Thymus (tissue), 11 donors: ENCODE measurements at regions not wholly inside any gene's neighbourhood (a gene's known extent, or its start where the extent isn't known, plus 50 kb on each side); places are given as distances from the start of the nearest gene placed in this dataset.

ENCODE experiments used
- DNase-seq, 9 donors: peaks; one replicate each; pipeline ENCODE4 v3.0.0-alpha.2; 2013; ENCODE audit warnings: low spot score in 9 of 9, low read depth in 6 of 9, missing footprints in 1 of 9
- H3K27ac ChIP-seq, 2 donors: one replicate each; pipeline ENCODE4 v1.5.1; 2013; ENCODE audit warnings: control low read depth in 1 of 2, low read depth in 1 of 2, low read length in 1 of 2, mild to moderate bottlenecking in 1 of 2, moderate library complexity in 1 of 2
- H3K27me3 ChIP-seq, 2 donors: one replicate each; pipeline ENCODE4 v1.5.1; 2013; ENCODE audit warnings: low read length in 1 of 2; ENCODE audit not compliant: control insufficient read depth in 2 of 2, insufficient read depth in 1 of 2
- H3K36me3 ChIP-seq, 2 donors: one replicate each; pipeline ENCODE4 v1.5.1; 2013; ENCODE audit warnings: low read length in 1 of 2, mild to moderate bottlenecking in 1 of 2, moderate library complexity in 1 of 2; ENCODE audit not compliant: control insufficient read depth in 2 of 2, insufficient read depth in 2 of 2
- H3K4me1 ChIP-seq, 2 donors: one replicate each; pipeline ENCODE4 v1.5.1; 2013; ENCODE audit warnings: low read length in 2 of 2; ENCODE audit not compliant: control insufficient read depth in 2 of 2, insufficient read depth in 2 of 2
- H3K4me3 ChIP-seq, 2 donors: one replicate each; pipeline ENCODE4 v1.5.1; 2013; ENCODE audit warnings: low read length in 2 of 2, control low read depth in 1 of 2, mild to moderate bottlenecking in 1 of 2
- H3K9me3 ChIP-seq, 2 donors: one replicate each; pipeline ENCODE4 v1.5.1; 2013; ENCODE audit warnings: low read length in 1 of 2, mild to moderate bottlenecking in 1 of 2; ENCODE audit not compliant: control insufficient read depth in 2 of 2, insufficient read depth in 1 of 2
- WGBS: extraction: QIAGEN DNeasy Blood & Tissue Kit; methylation state at CpG from one replicate; pipeline ENCODE4 v1.1.7; 2013; 5-methylcytosine and 5-hydroxymethylcytosine counted together
- donor health status: healthy.

DNA sequence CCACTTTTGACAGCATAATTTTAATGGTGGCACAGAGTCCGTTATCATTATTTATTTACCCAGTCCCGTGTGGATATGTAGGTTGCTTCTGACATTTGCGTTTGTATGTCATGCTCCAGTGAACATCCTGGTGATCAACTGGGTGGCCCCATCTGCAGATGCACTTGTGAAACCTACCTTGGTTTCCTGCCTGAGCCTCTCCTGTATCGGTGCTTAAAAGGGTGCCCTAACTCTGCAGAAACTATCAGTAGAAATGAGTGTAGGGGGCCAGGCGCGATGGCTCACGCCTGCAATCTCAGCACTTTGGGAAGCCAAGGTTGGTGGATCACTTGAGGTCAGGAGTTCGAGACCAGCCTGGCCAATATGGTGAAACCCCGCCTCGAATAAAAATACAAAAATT lies 92.1 kb upstream of the IER5L start:
- Histone ChIP-seq H3K4me1 (peaks cover 4 to 27% of the 10 kb centered on the region in 2 donors), H3K4me3 (no peak overlapping the region), H3K36me3 (no peaks in the 10 kb centered on the region), H3K27ac (no peak overlapping the region), H3K9me3 (no peaks in the 10 kb centered on the region), H3K27me3 (peaks cover 0 to 5% of the 10 kb centered on the region in 2 donors)
- 86% methylated on average over 10 of the region's 10 CpGs for WGBS
- peak in 3 of 9 donors; percentile 42 to 71 (median 50) for DNase-seq

- no peak for DNase-seq
- 97% methylated on average over 10 of the region's 10 CpGs for WGBS
- no peaks in the 10 kb centered on the region for H3K27me3 ChIP-seq
- H3K27ac ChIP-seq, result no peak overlapping the region
- H3K4me3 ChIP-seq, result no peak overlapping the region
- peaks cover 4 to 27% of the 10 kb centered on the region in 2 donors for H3K4me1 ChIP-seq
- no peaks in the 10 kb centered on the region for H3K36me3 ChIP-seq
- peaks cover 0 to 3% of the 10 kb centered on the region in 2 donors for H3K9me3 ChIP-seq
Measured at GRCh38 chr9:129267141-129267540, 89.1 kb upstream of the IER5L start.

DNA sequence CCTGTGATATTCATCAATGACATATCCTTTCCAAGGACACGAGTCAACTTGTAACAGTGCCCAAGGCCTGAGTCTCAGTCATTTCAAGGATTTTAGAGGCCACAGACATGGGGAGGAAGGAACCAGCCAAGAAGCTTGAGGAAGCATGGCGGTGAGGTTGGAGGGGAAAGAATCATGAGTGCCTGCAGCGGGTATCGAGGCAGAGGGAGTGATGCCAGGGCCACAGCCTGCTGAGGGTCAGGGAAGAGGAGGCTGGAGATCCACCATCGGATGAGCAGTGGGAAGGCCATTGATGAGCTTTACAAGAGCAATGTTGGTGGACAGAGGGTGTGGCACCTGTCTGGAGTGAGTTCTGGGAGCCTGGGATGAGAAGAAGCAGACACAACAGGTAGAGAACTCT lies 88.5 kb upstream of the IER5L start:
- H3K9me3 ChIP-seq, result peaks cover 0 to 3% of the 10 kb centered on the region in 2 donors
- DNase-seq, result no peak
- no peaks in the 10 kb centered on the region for H3K36me3 ChIP-seq
- H3K4me1 ChIP-seq, result peaks cover 4 to 26% of the 10 kb centered on the region in 2 donors
- no peaks in the 10 kb centered on the region for H3K27me3 ChIP-seq
- WGBS, result 85% methylated on average over 5 of the region's 5 CpGs
- no peak overlapping the region for H3K4me3 ChIP-seq
- no peak overlapping the region for H3K27ac ChIP-seq

DNA sequence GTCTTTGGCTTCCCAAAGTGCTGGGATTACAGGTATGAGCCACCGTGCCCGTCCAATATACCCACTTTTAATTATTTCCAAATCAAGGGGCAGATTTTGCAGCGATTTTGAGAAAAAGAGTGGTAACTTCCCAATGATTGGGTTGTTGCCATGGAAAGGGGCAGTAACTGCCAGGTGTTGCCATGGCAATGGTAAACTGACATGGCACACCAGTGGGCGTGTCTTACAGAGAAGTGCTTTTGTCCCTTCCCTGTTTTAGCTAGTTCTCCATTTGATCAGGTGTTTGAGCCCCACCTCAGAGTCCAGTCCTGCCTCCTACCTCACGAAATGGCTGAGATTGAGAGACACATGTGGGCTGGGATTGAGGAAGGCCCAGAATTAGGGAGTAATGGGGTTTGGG lies 86.3 kb upstream of the IER5L start:
- no peaks in the 10 kb centered on the region for H3K36me3 ChIP-seq
- no peak overlapping the region for H3K4me3 ChIP-seq
- WGBS, result 73% methylated on average over 5 of the region's 5 CpGs

DNA sequence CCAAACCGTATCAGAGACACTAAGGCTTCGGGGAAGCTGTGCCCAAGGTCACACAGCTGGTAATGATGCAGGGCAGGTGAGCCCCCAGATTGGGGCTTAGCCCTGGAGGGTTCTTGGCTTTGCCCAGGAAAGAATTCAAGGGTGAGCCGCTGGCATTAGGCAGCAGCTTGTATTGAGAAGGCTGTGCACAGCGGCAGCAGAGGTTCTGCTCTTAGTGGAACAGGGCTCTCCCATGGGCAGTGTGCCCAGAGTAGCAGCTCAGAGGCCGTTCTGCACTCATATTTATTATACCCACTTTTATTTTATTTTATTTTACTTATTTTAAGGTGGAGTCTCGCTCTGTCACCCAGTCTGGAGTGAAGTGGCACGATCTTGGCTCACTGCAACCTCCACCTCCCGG lies 85.8 kb upstream of the IER5L start:
- Histone ChIP-seq H3K4me3 (no peak overlapping the region), H3K27me3 (peaks cover 2 to 17% of the 10 kb centered on the region in 2 donors), H3K27ac (no peak overlapping the region), H3K4me1 (peaks cover 6 to 13% of the 10 kb centered on the region in 2 donors), H3K9me3 (peaks cover 0 to 3% of the 10 kb centered on the region in 2 donors), H3K36me3 (no peaks in the 10 kb centered on the region)
- WGBS, result 98% methylated on average over 8 of the region's 8 CpGs
- DNase-seq, result no peak

More for the DNA sequence above, 86.3 kb upstream of the IER5L start:
- H3K4me1 ChIP-seq, result peaks cover under 1 to 11% of the 10 kb centered on the region in 2 donors
- peaks cover 2 to 11% of the 10 kb centered on the region in 2 donors for H3K27me3 ChIP-seq
- DNase-seq, result no peak
- H3K9me3 ChIP-seq, result peaks cover 0 to 3% of the 10 kb centered on the region in 2 donors
- H3K27ac ChIP-seq, result no peak overlapping the region

DNA sequence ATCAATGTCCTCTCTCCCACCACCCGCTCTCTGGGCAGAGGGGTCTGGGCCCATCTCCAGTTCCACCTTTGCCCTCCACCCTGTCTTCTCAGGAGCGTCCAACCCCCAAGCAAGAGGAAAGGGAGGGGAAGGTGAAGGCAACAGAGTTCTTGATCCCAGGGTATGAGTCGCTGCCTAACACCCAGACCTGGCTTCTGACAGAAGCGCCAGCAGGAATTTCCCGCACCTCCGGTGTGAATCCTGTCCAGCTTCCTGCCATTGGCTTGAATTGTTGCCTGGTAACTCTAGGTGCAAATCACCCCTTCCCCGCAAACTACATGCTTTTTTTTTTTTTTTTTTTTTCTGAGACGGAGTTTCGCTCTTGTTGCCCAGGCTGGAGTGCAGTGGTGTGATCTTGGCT lies 84.2 kb upstream of the IER5L start:
- H3K4me1 ChIP-seq, result peaks cover 11 to 23% of the 10 kb centered on the region in 2 donors
- H3K27me3 ChIP-seq, result peaks cover 2 to 32% of the 10 kb centered on the region in 2 donors
- DNase-seq, result no peak
- H3K27ac ChIP-seq, result no peak overlapping the region
- H3K9me3 ChIP-seq, result peaks cover 0 to 3% of the 10 kb centered on the region in 2 donors
- 93% methylated on average over 9 of the region's 9 CpGs for WGBS
- no peak overlapping the region for H3K4me3 ChIP-seq
- H3K36me3 ChIP-seq, result no peaks in the 10 kb centered on the region

- Histone ChIP-seq H3K4me1 (peaks cover 11 to 23% of the 10 kb centered on the region in 2 donors), H3K36me3 (no peaks in the 10 kb centered on the region), H3K27me3 (peaks cover 2 to 54% of the 10 kb centered on the region in 2 donors), H3K27ac (no peak overlapping the region), H3K4me3 (no peak overlapping the region), H3K9me3 (peaks cover 0 to 3% of the 10 kb centered on the region in 2 donors)
- 82% methylated on average over 7 of the region's 7 CpGs for WGBS
- DNase-seq, result no peak
Measured at GRCh38 chr9:129259375-129259774, 81.3 kb upstream of the IER5L start.

DNA sequence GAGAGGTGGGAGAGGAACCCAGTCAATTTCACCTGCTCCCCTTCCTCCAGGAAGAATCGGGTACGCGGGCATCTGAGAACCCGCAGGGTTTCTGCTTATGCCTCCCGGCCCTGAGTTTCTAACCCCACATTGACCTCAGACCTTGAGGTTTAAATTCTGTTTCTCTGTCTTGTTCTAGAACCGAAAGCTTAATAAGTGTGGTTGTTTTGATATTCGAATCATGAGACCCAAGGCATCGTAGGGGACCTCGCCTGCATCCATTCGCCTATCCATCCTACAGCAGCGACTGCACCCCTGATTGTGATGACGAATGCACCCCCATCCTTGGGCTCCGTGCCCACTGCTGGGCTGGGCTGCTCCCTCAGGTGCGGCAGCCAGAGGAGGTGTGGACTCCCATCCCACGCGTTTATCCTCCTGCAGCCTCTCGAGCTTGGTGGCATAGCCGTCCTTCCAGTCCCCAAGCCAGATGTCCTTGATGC lies 80.8 kb upstream of the IER5L start:
- H3K9me3 ChIP-seq, result peaks cover 0 to 3% of the 10 kb centered on the region in 2 donors
- H3K27ac ChIP-seq, result no peak overlapping the region
- peaks cover 11 to 27% of the 10 kb centered on the region in 2 donors for H3K4me1 ChIP-seq
- H3K36me3 ChIP-seq, result no peaks in the 10 kb centered on the region
- H3K27me3 ChIP-seq, result peaks cover 2 to 59% of the 10 kb centered on the region in 2 donors
- 21% methylated on average over 18 of the region's 18 CpGs for WGBS
- H3K4me3 ChIP-seq, result peak overlapping the region in 1 of 2 donors; percentile 14
- DNase-seq, result no peak

DNA sequence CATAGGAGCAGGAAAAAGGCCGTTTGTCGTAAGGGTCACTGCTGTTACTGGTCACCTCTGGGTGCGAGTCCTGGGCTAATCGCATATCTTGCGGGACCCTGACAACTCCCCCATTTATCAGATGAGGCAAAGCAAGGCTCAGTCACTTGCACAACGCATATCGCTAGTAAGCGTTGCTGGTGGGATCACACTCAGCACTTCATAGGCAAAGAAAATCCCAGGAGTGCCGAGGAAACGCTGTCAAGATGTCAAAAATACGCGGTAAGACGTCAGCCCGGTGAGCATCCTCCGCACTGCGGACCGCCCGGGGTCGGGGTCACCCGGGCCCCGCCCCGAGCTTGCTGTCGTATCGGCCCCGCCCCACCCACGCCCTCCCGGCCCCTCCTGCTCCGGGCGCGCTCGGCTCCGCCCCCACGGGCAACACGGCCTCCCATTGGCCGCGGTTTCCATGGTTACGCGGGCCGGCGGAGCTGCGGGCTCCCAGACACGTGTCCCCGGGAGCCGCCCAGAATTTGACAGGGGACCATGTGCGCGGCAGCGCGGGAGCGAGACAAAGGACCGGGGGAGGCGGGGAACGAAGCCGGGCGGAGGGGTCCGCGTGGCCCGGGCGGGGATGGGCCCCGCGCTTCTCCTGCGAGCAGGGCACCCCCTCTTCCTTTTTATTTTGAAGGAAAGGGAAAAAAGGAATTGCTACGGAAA lies 80.2 kb upstream of the IER5L start:
- 9% methylated on average over 62 of the region's 62 CpGs for WGBS
- Histone ChIP-seq H3K27me3 (peaks cover 2 to 64% of the 10 kb centered on the region in 2 donors), H3K36me3 (no peaks in the 10 kb centered on the region), H3K27ac (no peak overlapping the region), H3K4me3 (peak overlapping the region in 1 of 2 donors; percentile 14), H3K4me1 (peaks cover 11 to 33% of the 10 kb centered on the region in 2 donors), H3K9me3 (no peaks in the 10 kb centered on the region)
- peak; percentile 53 to 93 (median 83) for DNase-seq
